Uterus (tissue), 3 donors: ENCODE measurements at regions not wholly inside any gene's neighbourhood (a gene's known extent, or its start where the extent isn't known, plus 50 kb on each side); places are given as distances from the start of the nearest gene placed in this dataset.

Experiments
- DNase-seq, 2 donors: peaks; one replicate each; pipeline ENCODE4 v3.0.0-alpha.2; 2019 to 2020
- H3K27ac ChIP-seq, 2 donors: fragments of 200-600 bp; sonication (generic); 1 replicate in 1 of 2; 2 replicates in 1 of 2; pipeline ENCODE4 v1.5.1; 2016 to 2018
- H3K27me3 ChIP-seq, 2 donors: fragments of 200-600 bp; sonication (generic); one replicate each; pipeline ENCODE4 v1.5.1; 2018 to 2019; ENCODE audit warnings: control low read depth in 1 of 2
- H3K36me3 ChIP-seq, 2 donors: fragments of 200-600 bp; sonication (generic); one replicate each; pipeline ENCODE4 v1.5.1; 2019; ENCODE audit warnings: control low read depth in 1 of 2
- H3K4me1 ChIP-seq, 2 donors: fragments of 200-600 bp; sonication (generic); one replicate each; pipeline ENCODE4 v1.5.1; 2018 to 2019; ENCODE audit warnings: control low read depth in 1 of 2
- H3K4me3 ChIP-seq, 2 donors: fragments of 200-600 bp; sonication (generic); 1 replicate in 1 of 2; 2 replicates in 1 of 2; pipeline ENCODE4 v1.5.1; 2018 to 2019; ENCODE audit warnings: mild to moderate bottlenecking in 1 of 2
- H3K9me3 ChIP-seq, 2 donors: fragments of 200-600 bp; sonication (generic); one replicate each; pipeline ENCODE4 v1.5.1; 2019; ENCODE audit warnings: control low read depth in 1 of 2
- CTCF ChIP-seq, 4 experiments: fragments of 200-600 bp in 2 of 4; fragments of 450-650 bp in 2 of 4; sonication (generic) in 2 of 4; IDR thresholded peaks; one replicate each; pipeline ENCODE4 v1.5.1; 2016 to 2019; ENCODE audit warnings: antibody characterized with exemption in 4 of 4, mild to moderate bottlenecking in 2 of 4, moderate library complexity in 1 of 4
- POLR2A ChIP-seq, 2 donors: fragments of 450-650 bp; IDR thresholded peaks; one replicate each; pipeline ENCODE4 v1.6.1; 2016; ENCODE audit warnings: antibody characterized with exemption in 2 of 2, mild to moderate bottlenecking in 1 of 2, moderate library complexity in 1 of 2
- intact Hi-C: fragments of 100-400 bp; cut with DNase I; formaldehyde crosslinking; loops from one replicate; pipeline ENCODE4 v1.15.1; 2023; ENCODE audit warnings: low total_unique reads
- donor health status: DM: yes; HTN: yes; CAD: no.

- intact Hi-C loops = no loop called here
- H3K27ac ChIP-seq = no peak overlapping the region
- H3K4me1 ChIP-seq = no peaks in the 10 kb centered on the region
- no peaks in the 10 kb centered on the region for H3K36me3 ChIP-seq
- no peak for TF ChIP-seq POLR2A (IDR thresholded peaks at IDR 0.05)
- no peak for TF ChIP-seq CTCF (IDR thresholded peaks at IDR 0.05)
- no peak for DNase-seq
- H3K27me3 ChIP-seq = no peaks in the 10 kb centered on the region
- H3K9me3 ChIP-seq = no peaks in the 10 kb centered on the region
- no peak overlapping the region for H3K4me3 ChIP-seq
Observed at GRCh38 chr11:81380395-81380794, 1353.3 kb downstream of the FAM181B start.

- Histone ChIP-seq H3K4me3 (no peak overlapping the region), H3K27ac (no peak overlapping the region), H3K9me3 (no peaks in the 10 kb centered on the region), H3K27me3 (no peaks in the 10 kb centered on the region), H3K4me1 (no peaks in the 10 kb centered on the region), H3K36me3 (no peaks in the 10 kb centered on the region)
- no peak for TF ChIP-seq POLR2A (IDR thresholded peaks at IDR 0.05)
- TF ChIP-seq CTCF (IDR thresholded peaks at IDR 0.05) = no peak
- no peak for DNase-seq
- intact Hi-C loops = no loop called here
Observed at GRCh38 chr11:81377418-81377817, 1356.2 kb downstream of the FAM181B start.

- H3K4me3 ChIP-seq = no peak overlapping the region
- intact Hi-C loops = no loop called here
- no peak for TF ChIP-seq CTCF (IDR thresholded peaks at IDR 0.05)
- TF ChIP-seq POLR2A (IDR thresholded peaks at IDR 0.05) = no peak
- H3K4me1 ChIP-seq = no peaks in the 10 kb centered on the region
- no peaks in the 10 kb centered on the region for H3K9me3 ChIP-seq
- no peaks in the 10 kb centered on the region for H3K36me3 ChIP-seq
- no peaks in the 10 kb centered on the region for H3K27me3 ChIP-seq
- DNase-seq = no peak
- no peak overlapping the region for H3K27ac ChIP-seq
Observed at GRCh38 chr11:81373986-81374385, 1359.7 kb downstream of the FAM181B start.

GRCh38 chr11:81368192-81368591 is 1365.5 kb downstream of the FAM181B start:
- no peaks in the 10 kb centered on the region for H3K4me1 ChIP-seq
- no peak overlapping the region for H3K27ac ChIP-seq
- H3K9me3 ChIP-seq = no peaks in the 10 kb centered on the region
- intact Hi-C loops = no loop called here
- H3K36me3 ChIP-seq = no peaks in the 10 kb centered on the region
- TF ChIP-seq CTCF (IDR thresholded peaks at IDR 0.05) (no peak), POLR2A (IDR thresholded peaks at IDR 0.05) (no peak)
- H3K4me3 ChIP-seq = no peak overlapping the region
- DNase-seq = no peak
- H3K27me3 ChIP-seq = no peaks in the 10 kb centered on the region

- H3K27ac ChIP-seq = no peak overlapping the region
- H3K4me1 ChIP-seq = no peaks in the 10 kb centered on the region
- H3K27me3 ChIP-seq = no peaks in the 10 kb centered on the region
- H3K9me3 ChIP-seq = no peaks in the 10 kb centered on the region
- DNase-seq = no peak
- TF ChIP-seq POLR2A (IDR thresholded peaks at IDR 0.05) (no peak), CTCF (IDR thresholded peaks at IDR 0.05) (no peak)
- no peaks in the 10 kb centered on the region for H3K36me3 ChIP-seq
- intact Hi-C loops = no loop called here
- H3K4me3 ChIP-seq = no peak overlapping the region
Observed at GRCh38 chr11:81365496-81365895, 1368.2 kb downstream of the FAM181B start.
